NCI-H146 (cell line): ENCODE measurements at regions not wholly inside any gene's neighbourhood (a gene's known extent, or its start where the extent isn't known, plus 50 kb on each side); places are given as distances from the start of the nearest gene placed in this dataset.
"Not testable (repeated sequence)": the region's sequence is repeated elsewhere in the genome, so short reads cannot be mapped to it uniquely, and the experiment has no call there.

ENCODE experiments used
- DNase-seq: peaks from one replicate; lab custom pipeline; 2025; lab: John Stamatoyannopoulos, UW

GRCh38 chr14:89521988-89522387, 105.0 kb upstream of the FOXN3 start:
- no peak for DNase-seq

GRCh38 chr14:89519040-89519439, 102.0 kb upstream of the FOXN3 start:
- DNase-seq, result no peak

GRCh38 chr14:89516173-89516572, 99.1 kb upstream of the FOXN3 start:
- no peak for DNase-seq

- no peak for DNase-seq
These were observed 97.6 kb upstream of the FOXN3 start for GRCh38 chr14:89514601-89515000.

GRCh38 chr14:89509891-89510290, 92.9 kb upstream of the FOXN3 start:
- DNase-seq, result no peak

- DNase-seq, result no peak
These were observed 91.8 kb upstream of the FOXN3 start for GRCh38 chr14:89508863-89509262.

- no peak for DNase-seq
These were observed 91.0 kb upstream of the FOXN3 start for GRCh38 chr14:89507926-89508460.

GRCh38 chr14:89507521-89507920, 90.5 kb upstream of the FOXN3 start:
- DNase-seq, result no peak

GRCh38 chr14:89506891-89507452, 89.9 kb upstream of the FOXN3 start:
- not testable (repeated sequence) for DNase-seq

- DNase-seq, result no peak
These were observed 87.7 kb upstream of the FOXN3 start for GRCh38 chr14:89504602-89505313.

- DNase-seq, result no peak
These were observed 87.1 kb upstream of the FOXN3 start for GRCh38 chr14:89504091-89504490.

GRCh38 chr14:89503431-89503996, 86.5 kb upstream of the FOXN3 start:
- DNase-seq, result no peak

- DNase-seq, result no peak
These were observed 85.9 kb upstream of the FOXN3 start for GRCh38 chr14:89502966-89503365.

- DNase-seq, result no peak
These were observed 84.3 kb upstream of the FOXN3 start for GRCh38 chr14:89501381-89501780.

GRCh38 chr14:89500303-89500702, 83.3 kb upstream of the FOXN3 start:
- no peak for DNase-seq

GRCh38 chr14:89498878-89499277, 81.8 kb upstream of the FOXN3 start:
- DNase-seq, result no peak

GRCh38 chr14:89495718-89496117, 78.7 kb upstream of the FOXN3 start:
- DNase-seq, result no peak

GRCh38 chr14:89493877-89494634, 77.0 kb upstream of the FOXN3 start:
- peak; percentile 50 for DNase-seq

GRCh38 chr14:89493406-89493805, 76.4 kb upstream of the FOXN3 start:
- no peak for DNase-seq

- DNase-seq, result no peak
These were observed 74.8 kb upstream of the FOXN3 start for GRCh38 chr14:89491711-89492381.

GRCh38 chr14:89490466-89490865, 73.4 kb upstream of the FOXN3 start:
- no peak for DNase-seq
